Hepatocyte (in vitro differentiated cells): ENCODE measurements at regions not wholly inside any gene's neighbourhood (a gene's known extent, or its start where the extent isn't known, plus 50 kb on each side); places are given as distances from the start of the nearest gene placed in this dataset.

Source experiments
- DNase-seq: peaks from one replicate; pipeline ENCODE4 v3.0.0-alpha.2; 2016; ENCODE audit warnings: low spot score
- H2AFZ ChIP-seq: fragments of 200-600 bp; sonication (generic); 2 replicates; pipeline ENCODE4 v1.6.0; 2016; ENCODE audit warnings: antibody characterized with exemption, mild to moderate bottlenecking
- H3K27ac ChIP-seq: fragments of 200-600 bp; sonication (generic); 2 replicates; pipeline ENCODE4 v1.5.1; 2016; ENCODE audit warnings: mild to moderate bottlenecking
- H3K27me3 ChIP-seq: fragments of 200-600 bp; sonication (generic); 2 replicates; pipeline ENCODE4 v1.6.1; 2016
- H3K36me3 ChIP-seq: fragments of 200-600 bp; sonication (generic); replicated peaks from 2 replicates; pipeline ENCODE4 v1.5.1; 2016; ENCODE audit warnings: low read depth; ENCODE audit not compliant: insufficient read depth
- H3K4me1 ChIP-seq: fragments of 200-600 bp; sonication (generic); 2 replicates; pipeline ENCODE4 v1.5.1; 2016; ENCODE audit warnings: mild to moderate bottlenecking, moderate library complexity; ENCODE audit not compliant: insufficient read depth
- H3K4me2 ChIP-seq: fragments of 200-600 bp; sonication (generic); 2 replicates; pipeline ENCODE4 v1.6.0; 2016
- H3K4me3 ChIP-seq: fragments of 200-600 bp; sonication (generic); 2 replicates; pipeline ENCODE4 v1.5.1; 2016; ENCODE audit warnings: mild to moderate bottlenecking
- H3K79me2 ChIP-seq: fragments of 200-600 bp; sonication (generic); 2 replicates; pipeline ENCODE4 v1.6.0; 2017; ENCODE audit warnings: mild to moderate bottlenecking
- H3K9me2 ChIP-seq: fragments of 200-600 bp; sonication (generic); replicated peaks from 2 replicates; pipeline ENCODE4 v1.6.0; 2017; ENCODE audit warnings: mild to moderate bottlenecking; ENCODE audit not compliant: insufficient read depth
- H3K9me3 ChIP-seq: fragments of 200-600 bp; sonication (generic); 2 replicates; pipeline ENCODE4 v1.5.1; 2016; ENCODE audit warnings: low read depth, mild to moderate bottlenecking
- H4K20me1 ChIP-seq: fragments of 200-600 bp; sonication (generic); 2 replicates; pipeline ENCODE4 v1.6.0; 2016; ENCODE audit warnings: mild to moderate bottlenecking; ENCODE audit not compliant: insufficient read depth, poor library complexity, severe bottlenecking
- CTCF ChIP-seq: fragments of 200-600 bp; sonication (generic); IDR thresholded peaks from 2 replicates; pipeline ENCODE4 v1.5.1; 2016; ENCODE audit warnings: antibody characterized with exemption, mild to moderate bottlenecking; ENCODE audit not compliant: poor library complexity
- EZH2 ChIP-seq: fragments of 200-600 bp; sonication (generic); IDR thresholded peaks from 2 replicates; pipeline ENCODE4 v1.6.1; 2016; ENCODE audit warnings: antibody characterized with exemption, mild to moderate bottlenecking, borderline replicate concordance
- EZH2phosphoT487 ChIP-seq: fragments of 200-600 bp; sonication (generic); IDR thresholded peaks from one replicate; pipeline ENCODE4 v1.6.1; 2018; ENCODE audit warnings: antibody characterized with exemption, mild to moderate bottlenecking, low read depth, moderate library complexity; ENCODE audit not compliant: unreplicated experiment, severe bottlenecking
- WGBS: methylation state at CpG from one replicate; pipeline ENCODE4 v1.1.6; 2016; ENCODE audit warnings: low lambda C conversion rate; ENCODE audit errors: missing lambda C conversion rate; 5-methylcytosine and 5-hydroxymethylcytosine counted together

DNA sequence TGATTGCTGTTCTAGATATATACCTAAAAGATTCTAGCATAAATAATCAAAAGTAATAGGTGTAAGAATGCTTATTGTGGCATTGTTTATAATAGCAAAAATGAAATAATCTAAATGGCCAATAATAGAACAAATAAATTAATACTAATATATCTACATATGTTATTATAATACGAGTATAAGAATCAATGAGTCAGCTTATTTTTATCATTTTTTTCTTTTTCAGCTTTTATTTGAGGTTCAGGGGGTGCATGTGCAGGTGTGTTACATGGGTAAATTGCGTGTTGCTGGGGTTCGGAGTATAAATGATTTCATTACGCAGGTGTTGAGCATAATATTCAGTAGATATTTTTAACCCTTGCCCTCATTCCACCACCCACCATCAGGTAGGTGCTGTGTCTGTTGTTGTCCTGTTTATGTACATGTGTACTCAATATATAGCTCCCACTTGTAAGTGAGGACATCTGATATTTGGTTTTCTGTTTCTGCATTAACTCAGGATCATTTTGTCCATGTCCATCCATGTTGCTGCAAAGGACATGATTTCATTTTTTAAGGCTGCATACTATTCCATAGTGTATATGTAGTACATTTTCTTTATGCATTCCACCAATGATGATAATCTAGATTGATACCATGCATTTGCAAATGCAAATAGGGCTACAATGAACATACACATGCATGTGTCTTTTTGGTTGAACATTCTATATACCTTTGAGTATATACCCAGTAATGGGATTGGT, 122.2 kb upstream of the GMNC start:
- 92% methylated on average over 4 of the region's 4 CpGs for WGBS
- H3K36me3 ChIP-seq, result no peaks in the 10 kb centered on the region
- no peak overlapping the region for H2AFZ ChIP-seq
- H3K4me3 ChIP-seq, result no peak overlapping the region
- no peak for DNase-seq
- no peak for TF ChIP-seq CTCF
- TF ChIP-seq EZH2phosphoT487, result no peak
- TF ChIP-seq EZH2, result no peak
- no peaks in the 10 kb centered on the region for H4K20me1 ChIP-seq
- no peaks in the 10 kb centered on the region for H3K79me2 ChIP-seq
- H3K9me2 ChIP-seq, result no peaks in the 10 kb centered on the region
- H3K9me3 ChIP-seq, result no peaks in the 10 kb centered on the region
- H3K4me1 ChIP-seq, result no peaks in the 10 kb centered on the region
- H3K27me3 ChIP-seq, result no peaks in the 10 kb centered on the region
- no peak overlapping the region for H3K27ac ChIP-seq
- H3K4me2 ChIP-seq, result no peak overlapping the region

DNA sequence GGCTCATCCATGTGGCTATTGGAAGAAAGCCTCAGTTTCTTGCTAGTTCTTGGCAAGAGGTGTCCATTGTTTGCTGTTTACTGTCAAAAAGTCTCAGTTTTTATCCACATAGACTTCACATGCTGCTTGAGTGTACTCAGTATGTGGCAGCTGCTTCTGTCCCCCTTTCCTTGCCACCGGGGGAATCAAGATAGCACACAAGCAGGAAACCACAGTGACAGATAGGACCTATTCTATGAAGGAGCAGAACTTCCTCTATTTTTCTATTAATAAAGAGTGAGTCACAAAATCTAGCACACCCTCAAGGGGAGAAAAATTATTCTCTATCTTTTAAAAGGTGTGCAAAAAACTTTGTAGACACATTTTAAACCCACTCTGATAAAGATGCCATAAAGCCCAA, 121.4 kb upstream of the GMNC start:
- no peaks in the 10 kb centered on the region for H3K9me2 ChIP-seq
- no peak for TF ChIP-seq CTCF
- DNase-seq, result no peak

GRCh38 chr3:190973771-190974170, 111.3 kb upstream of the GMNC start:
- no peaks in the 10 kb centered on the region for H3K9me3 ChIP-seq
- H2AFZ ChIP-seq, result no peak overlapping the region
- H3K9me2 ChIP-seq, result no peaks in the 10 kb centered on the region
- no peak overlapping the region for H3K4me3 ChIP-seq
- no peaks in the 10 kb centered on the region for H3K27me3 ChIP-seq
- WGBS, result 70% methylated on average over 3 of the region's 3 CpGs
- H3K79me2 ChIP-seq, result no peaks in the 10 kb centered on the region
- H3K4me2 ChIP-seq, result no peak overlapping the region
- H3K4me1 ChIP-seq, result peaks cover 5% of the 10 kb centered on the region
- DNase-seq, result no peak
- H4K20me1 ChIP-seq, result no peaks in the 10 kb centered on the region
- no peak overlapping the region for H3K27ac ChIP-seq
- no peaks in the 10 kb centered on the region for H3K36me3 ChIP-seq
- TF ChIP-seq EZH2 (no peak), CTCF (no peak), EZH2phosphoT487 (no peak)

More for the DNA sequence above, 121.4 kb upstream of the GMNC start:
- no peaks in the 10 kb centered on the region for H3K79me2 ChIP-seq
- H3K4me3 ChIP-seq, result no peak overlapping the region
- H3K27ac ChIP-seq, result no peak overlapping the region
- no peak overlapping the region for H2AFZ ChIP-seq
- H3K27me3 ChIP-seq, result no peaks in the 10 kb centered on the region
- H4K20me1 ChIP-seq, result no peaks in the 10 kb centered on the region
- no peaks in the 10 kb centered on the region for H3K4me1 ChIP-seq
- WGBS, result 64% methylated on average over 1 of the region's 1 CpG
- H3K4me2 ChIP-seq, result no peak overlapping the region
- no peaks in the 10 kb centered on the region for H3K36me3 ChIP-seq
- H3K9me3 ChIP-seq, result no peaks in the 10 kb centered on the region

DNA sequence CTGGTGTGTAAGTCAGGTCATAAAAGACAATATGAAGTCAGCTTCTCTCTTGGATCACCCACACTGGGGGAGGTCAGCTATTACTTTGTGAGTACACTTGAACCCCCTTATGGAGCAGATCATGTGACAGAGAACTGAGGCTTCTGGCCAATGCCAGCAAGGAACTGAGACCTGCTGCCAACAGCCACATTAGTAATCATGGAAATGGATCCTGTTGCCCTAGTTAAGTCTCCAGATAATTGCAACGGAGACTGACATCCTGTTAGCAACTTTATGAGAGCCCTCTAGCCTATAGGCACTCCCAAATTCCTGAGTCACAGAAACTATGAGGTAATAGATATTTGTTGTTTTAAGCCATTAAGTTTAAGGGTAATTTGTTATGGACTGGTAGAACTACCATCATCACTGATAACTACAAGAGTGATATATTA, 110.4 kb upstream of the GMNC start:
- 21% methylated on average over 1 of the region's 1 CpG for WGBS
- Histone ChIP-seq H4K20me1 (no peaks in the 10 kb centered on the region), H3K27me3 (no peaks in the 10 kb centered on the region), H3K9me2 (no peaks in the 10 kb centered on the region), H3K4me2 (no peak overlapping the region), H3K4me3 (no peak overlapping the region), H3K27ac (peak overlapping the region; percentile 58), H3K9me3 (no peaks in the 10 kb centered on the region), H3K36me3 (no peaks in the 10 kb centered on the region), H3K79me2 (no peaks in the 10 kb centered on the region), H3K4me1 (peaks cover 5% of the 10 kb centered on the region), H2AFZ (no peak overlapping the region)
- DNase-seq, result peak; percentile 14
- TF ChIP-seq EZH2, result no peak
- no peak for TF ChIP-seq CTCF
- TF ChIP-seq EZH2phosphoT487, result no peak
